GM12801 (cell line): ENCODE measurements at regions not wholly inside any gene's neighbourhood (a gene's known extent, or its start where the extent isn't known, plus 50 kb on each side); places are given as distances from the start of the nearest gene placed in this dataset.

Source experiments
- CTCF ChIP-seq: IDR thresholded peaks from one replicate; pipeline ENCODE4 v1.5.1; 2011; ENCODE audit warnings: control low read depth; ENCODE audit not compliant: insufficient read length; ENCODE audit errors: extremely low read depth

GRCh38 chr16:65500919-65501318 is 379.1 kb upstream of the CDH11 start:
- TF ChIP-seq CTCF: no peak

GRCh38 chr16:65500007-65500406 is 378.1 kb upstream of the CDH11 start:
- TF ChIP-seq CTCF: no peak

- TF ChIP-seq CTCF: no peak
Observed at GRCh38 chr16:65499566-65499965, 377.7 kb upstream of the CDH11 start.

- no peak for TF ChIP-seq CTCF
Observed at GRCh38 chr16:65497571-65497970, 375.7 kb upstream of the CDH11 start.

- TF ChIP-seq CTCF: no peak
Observed at GRCh38 chr16:65495106-65495505, 373.2 kb upstream of the CDH11 start.

- no peak for TF ChIP-seq CTCF
Observed at GRCh38 chr16:65494609-65495008, 372.7 kb upstream of the CDH11 start.

- TF ChIP-seq CTCF: no peak
Observed at GRCh38 chr16:65494080-65494479, 372.2 kb upstream of the CDH11 start.

GRCh38 chr16:65490286-65490685 is 368.4 kb upstream of the CDH11 start:
- no peak for TF ChIP-seq CTCF
